ENCODE measurements at regions not wholly inside any gene's neighbourhood (a gene's known extent, or its start where the extent isn't known, plus 50 kb on each side); places are given as distances from the start of the nearest gene placed in this dataset.

- peaks cover 60% of the 10 kb centered on the region for H3K4me1 Mint-ChIP-seq
- H3K9me3 Mint-ChIP-seq = peaks cover 14% of the 10 kb centered on the region
- H3K27me3 Mint-ChIP-seq = no peaks in the 10 kb centered on the region
- H3K36me3 Mint-ChIP-seq (ENCODE audit: low read depth) = peaks cover 10% of the 10 kb centered on the region
- H3K4me3 Mint-ChIP-seq = peak overlapping the region; percentile 75
- ATAC-seq (replicated peaks) = peak; percentile 61
- H3K27ac Mint-ChIP-seq = peak overlapping the region; percentile 97
Measured at GRCh38 chr4:26081795-26082498, 167.9 kb downstream of the SMIM20 start.

- Mint-ChIP-seq H3K27me3 (no peaks in the 10 kb centered on the region), H3K27ac (peak overlapping the region; percentile 97), H3K4me3 (peak overlapping the region; percentile 75), H3K9me3 (peaks cover 14% of the 10 kb centered on the region), H3K36me3 (ENCODE audit: low read depth) (peaks cover 6% of the 10 kb centered on the region), H3K4me1 (peaks cover 60% of the 10 kb centered on the region)
- no peak for ATAC-seq (replicated peaks)
Measured at GRCh38 chr4:26082565-26082964, 168.5 kb downstream of the SMIM20 start.

- Mint-ChIP-seq H3K27ac (peak overlapping the region; percentile 97), H3K9me3 (peaks cover 9% of the 10 kb centered on the region), H3K27me3 (no peaks in the 10 kb centered on the region), H3K4me1 (peaks cover 64% of the 10 kb centered on the region), H3K4me3 (peak overlapping the region; percentile 75), H3K36me3 (ENCODE audit: low read depth) (peaks cover 6% of the 10 kb centered on the region)
- peak; percentile 39 for ATAC-seq (replicated peaks)
Measured at GRCh38 chr4:26083987-26084386, 170.0 kb downstream of the SMIM20 start.

- H3K4me3 Mint-ChIP-seq = peak overlapping the region; percentile 75
- ATAC-seq (replicated peaks) = no peak
- H3K4me1 Mint-ChIP-seq = peaks cover 67% of the 10 kb centered on the region
- no peaks in the 10 kb centered on the region for H3K27me3 Mint-ChIP-seq
- peak overlapping the region; percentile 97 for H3K27ac Mint-ChIP-seq
- H3K36me3 Mint-ChIP-seq (ENCODE audit: low read depth) = peaks cover 6% of the 10 kb centered on the region
- H3K9me3 Mint-ChIP-seq = peaks cover 9% of the 10 kb centered on the region
Measured at GRCh38 chr4:26084414-26084813, 170.4 kb downstream of the SMIM20 start.

GRCh38 chr4:26085551-26085950 lies 171.5 kb downstream of the SMIM20 start:
- Mint-ChIP-seq H3K27me3 (no peaks in the 10 kb centered on the region), H3K9me3 (peaks cover 9% of the 10 kb centered on the region), H3K4me3 (peak overlapping the region; percentile 75), H3K4me1 (peaks cover 67% of the 10 kb centered on the region), H3K36me3 (ENCODE audit: low read depth) (peaks cover 3% of the 10 kb centered on the region), H3K27ac (peak overlapping the region; percentile 97)
- ATAC-seq (replicated peaks) = no peak

GRCh38 chr4:26086621-26087441 lies 172.8 kb downstream of the SMIM20 start:
- no peak for ATAC-seq (replicated peaks)

GRCh38 chr4:26088433-26088928 lies 174.5 kb downstream of the SMIM20 start:
- Mint-ChIP-seq H3K9me3 (peaks cover 10% of the 10 kb centered on the region), H3K36me3 (ENCODE audit: low read depth) (no peaks in the 10 kb centered on the region), H3K4me1 (peaks cover 51% of the 10 kb centered on the region), H3K27me3 (no peaks in the 10 kb centered on the region), H3K27ac (peak overlapping the region; percentile 91), H3K4me3 (peak overlapping the region; percentile 73)
- ATAC-seq (replicated peaks) = peak; percentile 84

More at GRCh38 chr4:26086621-26087441, 172.8 kb downstream of the SMIM20 start:
- Mint-ChIP-seq H3K27me3 (no peaks in the 10 kb centered on the region), H3K9me3 (peaks cover 6% of the 10 kb centered on the region), H3K4me1 (peaks cover 55% of the 10 kb centered on the region), H3K36me3 (ENCODE audit: low read depth) (no peaks in the 10 kb centered on the region), H3K4me3 (no peak overlapping the region), H3K27ac (peak overlapping the region; percentile 27)

- Mint-ChIP-seq H3K36me3 (ENCODE audit: low read depth) (no peaks in the 10 kb centered on the region), H3K4me3 (peak overlapping the region; percentile 53), H3K27me3 (no peaks in the 10 kb centered on the region)
Measured at GRCh38 chr4:26093551-26093950, 179.5 kb downstream of the SMIM20 start.

GRCh38 chr4:26094076-26094475 lies 180.1 kb downstream of the SMIM20 start:
- Mint-ChIP-seq H3K4me3 (peak overlapping the region; percentile 53), H3K27ac (peak overlapping the region; percentile 72), H3K9me3 (peaks cover 22% of the 10 kb centered on the region), H3K27me3 (no peaks in the 10 kb centered on the region), H3K36me3 (ENCODE audit: low read depth) (no peaks in the 10 kb centered on the region), H3K4me1 (peaks cover 21% of the 10 kb centered on the region)
- ATAC-seq (replicated peaks) = peak; percentile 76

More at GRCh38 chr4:26093551-26093950, 179.5 kb downstream of the SMIM20 start:
- H3K27ac Mint-ChIP-seq = peak overlapping the region; percentile 72
- peaks cover 23% of the 10 kb centered on the region for H3K4me1 Mint-ChIP-seq
- peaks cover 20% of the 10 kb centered on the region for H3K9me3 Mint-ChIP-seq
- ATAC-seq (replicated peaks) = peak; percentile 20

GRCh38 chr4:26094911-26095310 lies 180.9 kb downstream of the SMIM20 start:
- ATAC-seq (replicated peaks) = no peak
- no peak overlapping the region for H3K4me3 Mint-ChIP-seq
- no peaks in the 10 kb centered on the region for H3K36me3 Mint-ChIP-seq (ENCODE audit: low read depth)
- peaks cover 16% of the 10 kb centered on the region for H3K4me1 Mint-ChIP-seq
- no peaks in the 10 kb centered on the region for H3K27me3 Mint-ChIP-seq
- peaks cover 27% of the 10 kb centered on the region for H3K9me3 Mint-ChIP-seq
- no peak overlapping the region for H3K27ac Mint-ChIP-seq

GRCh38 chr4:26099967-26100366 lies 185.9 kb downstream of the SMIM20 start:
- H3K27me3 Mint-ChIP-seq = no peaks in the 10 kb centered on the region
- H3K9me3 Mint-ChIP-seq = peaks cover 17% of the 10 kb centered on the region
- no peak overlapping the region for H3K27ac Mint-ChIP-seq
- ATAC-seq (replicated peaks) = peak; percentile 25
- H3K4me3 Mint-ChIP-seq = no peak overlapping the region
- H3K36me3 Mint-ChIP-seq (ENCODE audit: low read depth) = no peaks in the 10 kb centered on the region
- H3K4me1 Mint-ChIP-seq = peaks cover 12% of the 10 kb centered on the region

- Mint-ChIP-seq H3K27me3 (no peaks in the 10 kb centered on the region), H3K27ac (no peak overlapping the region), H3K9me3 (peaks cover 17% of the 10 kb centered on the region), H3K36me3 (ENCODE audit: low read depth) (no peaks in the 10 kb centered on the region), H3K4me1 (peaks cover 12% of the 10 kb centered on the region), H3K4me3 (no peak overlapping the region)
- no peak for ATAC-seq (replicated peaks)
Measured at GRCh38 chr4:26101011-26101410, 187.0 kb downstream of the SMIM20 start.

GRCh38 chr4:26104056-26104685 lies 190.2 kb downstream of the SMIM20 start:
- Mint-ChIP-seq H3K27me3 (no peaks in the 10 kb centered on the region), H3K36me3 (ENCODE audit: low read depth) (no peaks in the 10 kb centered on the region), H3K4me1 (peaks cover 7% of the 10 kb centered on the region), H3K9me3 (peaks cover 4% of the 10 kb centered on the region), H3K27ac (peak overlapping the region; percentile 65), H3K4me3 (no peak overlapping the region)
- peak; percentile 52 for ATAC-seq (replicated peaks)

GRCh38 chr4:26105337-26105736 lies 191.3 kb downstream of the SMIM20 start:
- H3K27me3 Mint-ChIP-seq = no peaks in the 10 kb centered on the region
- H3K27ac Mint-ChIP-seq = no peak overlapping the region
- H3K4me3 Mint-ChIP-seq = no peak overlapping the region
- ATAC-seq (replicated peaks) = no peak
- H3K9me3 Mint-ChIP-seq = no peaks in the 10 kb centered on the region
- no peaks in the 10 kb centered on the region for H3K36me3 Mint-ChIP-seq (ENCODE audit: low read depth)
- H3K4me1 Mint-ChIP-seq = peaks cover 7% of the 10 kb centered on the region
